Panc1 (cell line): ENCODE measurements at regions not wholly inside any gene's neighbourhood (a gene's known extent, or its start where the extent isn't known, plus 50 kb on each side); places are given as distances from the start of the nearest gene placed in this dataset.
"Not testable (repeated sequence)": the region's sequence is repeated elsewhere in the genome, so short reads cannot be mapped to it uniquely, and the experiment has no call there.

Experiments
- ATAC-seq: fragments of 200-7000 bp; cut with Tn5 transposase; 2 replicates; pipeline ENCODE4 v1.9.1; 2020; ENCODE audit warnings: mild to moderate bottlenecking, moderate library complexity
- BruUV-seq: library from RNA; stranded (reverse); fragments of 400-500 nt; replicated peaks from 2 replicates; lab custom pipeline; 2021; lab: Mats Ljungman, UMichigan
- CTCF ChIA-PET: fragments of 300-600 bp; sonication (Branson Sonifier 250); formaldehyde crosslinking; loops from one replicate; lab custom pipeline; 2022; ENCODE audit warnings: antibody characterized with exemption; lab: Charles Lee
- POLR2A ChIA-PET: fragments of 300-600 bp; sonication (Branson Sonifier 250); formaldehyde crosslinking; loops from one replicate; lab custom pipeline; 2022; ENCODE audit warnings: antibody characterized with exemption; lab: Charles Lee
- DNase-seq: peaks from one replicate; pipeline ENCODE4 v3.0.0-alpha.2; 2010; ENCODE audit warnings: low read depth, low spot score
- H3K27ac ChIP-seq: 2 replicates; pipeline ENCODE4 v1.5.1; 2011; ENCODE audit warnings: mild to moderate bottlenecking, low read length, inconsistent platforms
- H3K27me3 ChIP-seq: fragments of 200-500 bp; sonication (Bioruptor generic); 2 replicates; pipeline ENCODE4 v1.6.0; 2014; ENCODE audit warnings: low read length, inconsistent platforms; ENCODE audit not compliant: control insufficient read depth, insufficient read depth
- H3K36me3 ChIP-seq: fragments of 200-500 bp; sonication (Bioruptor generic); 2 replicates; pipeline ENCODE4 v1.5.1; 2014; ENCODE audit warnings: inconsistent platforms, mild to moderate bottlenecking, low read length, moderate library complexity; ENCODE audit not compliant: control insufficient read depth, insufficient read depth
- H3K4me1 ChIP-seq: 2 replicates; pipeline ENCODE4 v1.5.1; 2011; ENCODE audit warnings: inconsistent platforms, mild to moderate bottlenecking, low read length, moderate library complexity; ENCODE audit not compliant: control insufficient read depth, insufficient read depth
- H3K4me3 ChIP-seq, 2 experiments: 2 replicates each; pipeline ENCODE4 v1.5.1; 2011 to 2012; ENCODE audit warnings: low read depth in 2 of 2, low read length in 2 of 2, mild to moderate bottlenecking in 2 of 2, inconsistent platforms in 1 of 2, moderate library complexity in 1 of 2
- H3K9me3 ChIP-seq: fragments of 200-500 bp; sonication (Bioruptor generic); 2 replicates; pipeline ENCODE4 v1.5.1; 2014; ENCODE audit warnings: low read depth, mild to moderate bottlenecking, inconsistent platforms, low read length, moderate library complexity; ENCODE audit not compliant: control insufficient read depth, insufficient read depth
- CTCF ChIP-seq: fragments of 450-650 bp; IDR thresholded peaks from 2 replicates; pipeline ENCODE4 v1.5.1; 2017; ENCODE audit warnings: mild to moderate bottlenecking
- POLR2AphosphoS5 ChIP-seq: IDR thresholded peaks from 2 replicates; pipeline ENCODE4 v1.6.1; 2012; ENCODE audit warnings: mild to moderate bottlenecking, low read depth, low read length, moderate library complexity
- REST ChIP-seq, 2 experiments: IDR thresholded peaks; 2 replicates each; pipeline ENCODE4 v1.6.1; 2011 to 2012; ENCODE audit warnings: low read depth in 2 of 2, control low read depth in 1 of 2, low read length in 1 of 2, mild to moderate bottlenecking in 1 of 2, moderate library complexity in 1 of 2; ENCODE audit not compliant: insufficient read depth in 1 of 2
- SIN3A ChIP-seq: IDR thresholded peaks from 2 replicates; pipeline ENCODE4 v1.6.1; 2012; ENCODE audit warnings: low read depth, mild to moderate bottlenecking, low read length, moderate library complexity, borderline replicate concordance; ENCODE audit not compliant: insufficient read depth
- TCF7L2 ChIP-seq: IDR thresholded peaks from 2 replicates; pipeline ENCODE4 v1.6.1; 2011; ENCODE audit warnings: mild to moderate bottlenecking, low read depth, low read length, inconsistent platforms
- in situ Hi-C: cut with HindIII; loops from 2 replicates; pipeline ENCODE4 v1.10.0; 2016; ENCODE audit warnings: low sequenced_read_pairs, low pct_unique_long_range_greater_than_20kb
- intact Hi-C: fragments of 100-400 bp; cut with micrococcal nuclease; formaldehyde crosslinking; loops from one replicate; pipeline ENCODE4 v1.10.0; 2022; ENCODE audit not compliant: unreplicated experiment

- H3K4me1 ChIP-seq = no peaks in the 10 kb centered on the region
- DNase-seq (no peak), ATAC-seq (no peak)
- H3K27ac ChIP-seq = no peak overlapping the region
- no peaks in the 10 kb centered on the region for H3K36me3 ChIP-seq
- no peak overlapping the region for H3K4me3 ChIP-seq
- ChIA-PET POLR2A (no interaction called here), CTCF (no interaction called here)
- H3K27me3 ChIP-seq = no peaks in the 10 kb centered on the region
- in situ Hi-C loops (no loop called here), intact Hi-C loops (no loop called here)
- TF ChIP-seq REST (IDR thresholded peaks at IDR 0.05; ENCODE audit: insufficient read depth in 1 of 2, low read depth in 2 of 2, low read length in 1 of 2) = no peak
- TF ChIP-seq POLR2AphosphoS5 = no peak
- no peak for TF ChIP-seq TCF7L2
- TF ChIP-seq CTCF = no peak
- TF ChIP-seq SIN3A = no peak
- H3K9me3 ChIP-seq = no peaks in the 10 kb centered on the region
- BruUV-seq = no TSS peak
These were observed 776.2 kb downstream of the RNF144A start for GRCh38 chr2:7693246-7694075.

GRCh38 chr2:7694076-7694985 lies 777.1 kb downstream of the RNF144A start:
- no peaks in the 10 kb centered on the region for H3K4me1 ChIP-seq
- POLR2A ChIA-PET = no interaction called here
- no peak overlapping the region for H3K27ac ChIP-seq
- no peak for ATAC-seq
- BruUV-seq = no TSS peak
- H3K27me3 ChIP-seq = no peaks in the 10 kb centered on the region
- no peak for DNase-seq
- TF ChIP-seq TCF7L2 = no peak
- TF ChIP-seq CTCF = no peak
- TF ChIP-seq POLR2AphosphoS5 = no peak
- TF ChIP-seq SIN3A = no peak
- no peak for TF ChIP-seq REST (IDR thresholded peaks at IDR 0.05; ENCODE audit: insufficient read depth in 1 of 2, low read depth in 2 of 2, low read length in 1 of 2)
- CTCF ChIA-PET = no interaction called here
- intact Hi-C loops = no loop called here
- no peak overlapping the region for H3K4me3 ChIP-seq
- in situ Hi-C loops = no loop called here
- H3K36me3 ChIP-seq = no peaks in the 10 kb centered on the region
- H3K9me3 ChIP-seq = no peaks in the 10 kb centered on the region

GRCh38 chr2:7696556-7696955 lies 779.3 kb downstream of the RNF144A start:
- H3K27ac ChIP-seq, H3K36me3 ChIP-seq, H3K9me3 ChIP-seq, H3K4me1 ChIP-seq, ATAC-seq, POLR2A ChIA-PET, intact Hi-C loops, in situ Hi-C loops, H3K27me3 ChIP-seq, DNase-seq, H3K4me3 ChIP-seq, BruUV-seq, CTCF ChIA-PET: not testable (repeated sequence)
